HepG2 (cell line): ENCODE measurements at regions not wholly inside any gene's neighbourhood (a gene's known extent, or its start where the extent isn't known, plus 50 kb on each side); places are given as distances from the start of the nearest gene placed in this dataset.

ENCODE experiments used
- ATAC-seq: fragments of 200-7000 bp; cut with Tn5 transposase; 3 replicates; pipeline ENCODE4 v1.9.1; 2020; ENCODE audit warnings: mild to moderate bottlenecking, moderate library complexity
- BruUV-seq: library from RNA; stranded (reverse); fragments of 400-500 nt; replicated peaks from 2 replicates; lab custom pipeline; 2021; lab: Mats Ljungman, UMichigan
- CTCF ChIA-PET: fragments of 300-600 bp; formaldehyde crosslinking; extraction: SDS; loops from one replicate; lab custom pipeline; 2021; ENCODE audit warnings: low total read pairs, inconsistent platforms, low intra/inter-chr PET ratio; lab: Yijun Ruan, JAX
- POLR2A ChIA-PET: fragments of 350-600 bp; sonication (Branson Sonifier 250); formaldehyde crosslinking; loops from one replicate; lab custom pipeline; 2020; ENCODE audit warnings: antibody characterized with exemption, inconsistent platforms; lab: Yijun Ruan, JAX
- DNase-seq: peaks from one replicate; pipeline ENCODE4 v3.0.0-alpha.2; 2015; ENCODE audit warnings: low spot score
- FAIRE-seq: peaks from 3 replicates; lab custom pipeline; 2011; peaks lifted over from hg19 to GRCh38; lab: Jason Lieb, UNC
- H2AFZ ChIP-seq: one replicate; pipeline ENCODE4 v1.6.1; 2011; ENCODE audit warnings: low read length, inconsistent platforms
- H3K27ac ChIP-seq: fragments of 300-600 bp; 3 replicates; pipeline ENCODE4 v1.8.0; 2011; ENCODE audit warnings: mixed run types, mild to moderate bottlenecking, mixed read lengths, low read length, inconsistent platforms; ENCODE audit not compliant: insufficient read depth; ENCODE audit errors: extremely low read length
- H3K27me3 ChIP-seq, 2 experiments: fragments of 200-600 bp in 1 of 2; 2 replicates in 1 of 2; 3 replicates in 1 of 2; pipeline versions ENCODE4 v1.6.0 to v1.8.0; 2011; ENCODE audit warnings: low read length in 2 of 2, mild to moderate bottlenecking in 2 of 2, moderate library complexity in 2 of 2, inconsistent platforms in 1 of 2; ENCODE audit not compliant: insufficient read depth in 2 of 2, control insufficient read depth in 1 of 2
- H3K36me3 ChIP-seq, 2 experiments: fragments of 200-600 bp in 1 of 2; replicated peaks in 1 of 2; 2 replicates in 1 of 2; 3 replicates in 1 of 2; pipeline versions ENCODE4 v1.5.1 to v1.8.0; 2011; ENCODE audit warnings: low read length in 2 of 2, inconsistent platforms in 1 of 2; ENCODE audit not compliant: insufficient read depth in 2 of 2, control insufficient read depth in 1 of 2
- H3K4me1 ChIP-seq: 2 replicates; pipeline ENCODE4 v1.5.1; 2012; ENCODE audit warnings: low read length, inconsistent platforms; ENCODE audit not compliant: insufficient read depth
- H3K4me2 ChIP-seq: 2 replicates; pipeline ENCODE4 v1.6.0; 2011; ENCODE audit warnings: low read depth, low read length, inconsistent platforms
- H3K4me3 ChIP-seq, 3 experiments: fragments of 200-600 bp in 1 of 3; sonication (generic), shearing (Covaris generic) in 1 of 3; replicated peaks in 1 of 3; 2 replicates each; pipeline ENCODE4 v1.5.1; 2011 to 2016; ENCODE audit warnings: low read length in 3 of 3, inconsistent platforms in 2 of 3, low read depth in 2 of 3, mild to moderate bottlenecking in 2 of 3, control low read depth in 1 of 3, mixed read lengths in 1 of 3; ENCODE audit not compliant: insufficient read depth in 1 of 3
- H3K79me2 ChIP-seq: one replicate; pipeline ENCODE4 v1.6.1; 2011; ENCODE audit warnings: low read length, inconsistent platforms; ENCODE audit not compliant: insufficient read depth
- H3K9ac ChIP-seq: 2 replicates; pipeline ENCODE4 v1.6.0; 2011; ENCODE audit warnings: mild to moderate bottlenecking, low read depth, low read length, inconsistent platforms; ENCODE audit not compliant: insufficient read depth
- H3K9me3 ChIP-seq: 2 replicates; pipeline ENCODE4 v1.5.1; 2012; ENCODE audit warnings: mild to moderate bottlenecking, low read length
- H4K20me1 ChIP-seq: 2 replicates; pipeline ENCODE4 v1.6.0; 2011; ENCODE audit warnings: inconsistent platforms, mild to moderate bottlenecking, low read length, moderate library complexity; ENCODE audit not compliant: insufficient read depth
- ARNTL ChIP-seq: sonication (generic); formaldehyde crosslinking; IDR thresholded peaks from 2 replicates; pipeline ENCODE4 v1.4.0; 2020; ENCODE audit warnings: mild to moderate bottlenecking, missing genetic modification reagents
- ATRX ChIP-seq: sonication (generic); formaldehyde crosslinking; IDR thresholded peaks from 2 replicates; pipeline ENCODE4 v1.4.0; 2020; ENCODE audit warnings: missing genetic modification reagents, borderline replicate concordance
- CC2D1A ChIP-seq: sonication (generic); formaldehyde crosslinking; IDR thresholded peaks from 2 replicates; pipeline ENCODE4 v1.8.1; 2023; ENCODE audit warnings: mild to moderate bottlenecking, missing genetic modification reagents
- CHCHD3 ChIP-seq: sonication (generic); formaldehyde crosslinking; IDR thresholded peaks from 2 replicates; pipeline ENCODE4 v1.8.0; 2022; ENCODE audit warnings: mild to moderate bottlenecking, missing genetic modification reagents, moderate library complexity
- CREB1 ChIP-seq, 2 experiments: fragments of 450-650 bp in 1 of 2; IDR thresholded peaks; 2 replicates each; pipeline ENCODE4 v1.6.1; 2016 to 2017; ENCODE audit warnings: control low read depth in 1 of 2, mild to moderate bottlenecking in 1 of 2, missing compliant biosample characterization in 1 of 2, missing genetic modification characterization in 1 of 2
- DPF2 ChIP-seq: sonication (generic); formaldehyde crosslinking; IDR thresholded peaks from 2 replicates; pipeline ENCODE4 v1.4.0; 2020; ENCODE audit warnings: mild to moderate bottlenecking, low read depth, missing genetic modification reagents, borderline replicate concordance
- HOXA3 ChIP-seq: sonication (generic); formaldehyde crosslinking; IDR thresholded peaks from 2 replicates; pipeline ENCODE4 v1.5.0; 2020; ENCODE audit warnings: missing genetic modification reagents
- ISX ChIP-seq: sonication (generic); formaldehyde crosslinking; conservative IDR thresholded peaks from 2 replicates; pipeline ENCODE4 v1.5.0; 2020; ENCODE audit warnings: missing genetic modification reagents
- MIER3 ChIP-seq: IDR thresholded peaks from 2 replicates; pipeline ENCODE4 v1.6.1; 2016; ENCODE audit warnings: missing compliant biosample characterization, borderline replicate concordance
- PHF5A ChIP-seq: IDR thresholded peaks from one replicate; pipeline ENCODE4 v1.6.1; 2018; ENCODE audit warnings: low read depth, missing genetic modification reagents; ENCODE audit not compliant: unreplicated experiment
- ZFP36L2 ChIP-seq: sonication (generic); formaldehyde crosslinking; IDR thresholded peaks from 2 replicates; pipeline ENCODE4 v1.4.0; 2020; ENCODE audit warnings: missing genetic modification reagents
- ZFX ChIP-seq: sonication (generic); formaldehyde crosslinking; IDR thresholded peaks from 2 replicates; pipeline ENCODE4 v1.4.0; 2020; ENCODE audit warnings: mild to moderate bottlenecking, low read depth, missing genetic modification reagents, moderate library complexity
- ZKSCAN5 ChIP-seq: sonication (generic); formaldehyde crosslinking; IDR thresholded peaks from 2 replicates; pipeline ENCODE4 v1.5.1; 2020; ENCODE audit warnings: mild to moderate bottlenecking, missing genetic modification reagents
- ZNF253 ChIP-seq: sonication (generic); formaldehyde crosslinking; IDR thresholded peaks from 2 replicates; pipeline ENCODE4 v1.8.0; 2022; ENCODE audit warnings: mild to moderate bottlenecking, missing genetic modification reagents, borderline replicate concordance
- ZNF282 ChIP-seq: fragments of 450-650 bp; IDR thresholded peaks from 2 replicates; pipeline ENCODE4 v1.6.1; 2018; ENCODE audit not compliant: partially characterized antibody
- ZNF598 ChIP-seq: sonication (generic); formaldehyde crosslinking; IDR thresholded peaks from 2 replicates; pipeline ENCODE4 v1.5.1; 2020; ENCODE audit warnings: mild to moderate bottlenecking, missing genetic modification reagents, borderline replicate concordance
- WGBS: methylation state at CpG from one replicate; pipeline ENCODE4 v1.1.6; 2017; ENCODE audit warnings: low lambda C conversion rate; 5-methylcytosine and 5-hydroxymethylcytosine counted together
- in situ Hi-C: cut with HindIII; loops from 2 replicates; pipeline ENCODE4 v1.10.0; 2017; ENCODE audit warnings: low pct_unique_long_range_greater_than_20kb; ENCODE audit not compliant: extremely low pct_ligation_motif_present
- intact Hi-C: fragments of 100-400 bp; cut with micrococcal nuclease; formaldehyde crosslinking; loops from one replicate; pipeline ENCODE4 v1.10.0; 2022; ENCODE audit not compliant: unreplicated experiment
- TF ChIP-seq, protein P1 (sequence below): sonication (generic); formaldehyde crosslinking; IDR thresholded peaks from 2 replicates; pipeline ENCODE4 v1.4.0; 2020; ENCODE audit warnings: mild to moderate bottlenecking, missing genetic modification reagents
- TF ChIP-seq, protein P2 (sequence below): IDR thresholded peaks from 2 replicates; pipeline ENCODE4 v1.6.1; 2016

DNA sequence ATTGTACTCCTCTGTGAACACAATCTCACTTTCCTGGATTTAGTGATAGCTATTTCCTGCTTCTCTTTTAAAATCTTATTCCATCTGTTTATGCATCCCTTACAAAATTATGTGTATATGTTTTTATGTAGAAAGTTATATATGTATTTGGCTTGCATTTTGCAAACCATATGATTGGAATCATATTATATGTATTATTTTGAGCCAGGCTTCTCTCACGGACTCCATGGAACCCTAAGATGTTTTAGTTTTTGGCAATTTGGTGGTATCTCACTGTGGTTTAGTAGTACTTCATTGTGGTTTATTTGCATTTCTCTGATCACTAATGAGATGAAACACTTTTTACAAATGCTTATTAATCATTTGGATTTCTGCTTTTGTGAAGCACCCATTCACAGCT is 507.3 kb upstream of the KIRREL3 start:
- no peak for TF ChIP-seq ZFP36L2 (CRISPR knock-in tag)
- no peak for TF ChIP-seq CHCHD3
- TF ChIP-seq ZNF282: no peak
- no peak for TF ChIP-seq CC2D1A
- TF ChIP-seq, protein P1, sequence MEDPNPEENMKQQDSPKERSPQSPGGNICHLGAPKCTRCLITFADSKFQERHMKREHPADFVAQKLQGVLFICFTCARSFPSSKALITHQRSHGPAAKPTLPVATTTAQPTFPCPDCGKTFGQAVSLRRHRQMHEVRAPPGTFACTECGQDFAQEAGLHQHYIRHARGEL: no peak
- TF ChIP-seq ARNTL (CRISPR knock-in tag): no peak
- no peak for TF ChIP-seq ATRX (CRISPR knock-in tag)
- no peak for TF ChIP-seq ZNF598 (CRISPR knock-in tag)
- no peak for TF ChIP-seq DPF2 (CRISPR knock-in tag)
- TF ChIP-seq ISX (CRISPR knock-in tag): no peak
- TF ChIP-seq PHF5A (CRISPR knock-in tag): no peak
- TF ChIP-seq, all 625 proteins: peak for 0
- no peak for FAIRE-seq

DNA sequence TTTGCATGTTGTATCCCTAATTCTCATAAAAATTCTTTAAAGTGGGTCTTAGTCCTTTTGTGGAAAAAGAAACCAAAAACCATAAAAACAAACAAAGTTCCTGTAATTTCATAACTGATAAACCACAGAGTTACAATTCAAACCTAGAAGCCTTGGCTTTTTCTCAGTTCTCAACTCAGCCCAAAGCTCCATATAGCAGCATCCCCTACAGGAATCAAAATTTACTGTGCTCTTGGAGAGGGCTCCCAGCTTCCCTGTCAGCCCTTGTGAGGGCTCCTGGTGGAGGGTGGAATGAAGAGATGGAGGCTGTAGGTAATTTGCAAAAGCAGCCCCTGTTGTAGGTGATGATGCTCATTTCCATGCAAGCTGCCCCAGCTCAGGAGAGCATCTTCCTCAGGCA is 506.1 kb upstream of the KIRREL3 start:
- Histone ChIP-seq H3K4me1 (no peaks in the 10 kb centered on the region), H3K9me3 (peaks cover 45% of the 10 kb centered on the region), H4K20me1 (no peaks in the 10 kb centered on the region), H3K27me3 (no peaks in the 10 kb centered on the region), H3K4me2 (no peak overlapping the region), H2AFZ (no peak overlapping the region), H3K27ac (no peak overlapping the region), H3K9ac (no peak overlapping the region), H3K36me3 (no peaks in the 10 kb centered on the region), H3K79me2 (no peaks in the 10 kb centered on the region), H3K4me3 (no peak overlapping the region)
- BruUV-seq: no TSS peak
- DNase-seq (no peak), FAIRE-seq (no peak), ATAC-seq (no peak)
- in situ Hi-C loops (no loop called here), intact Hi-C loops (no loop called here)
- CTCF ChIA-PET: no interaction called here
- POLR2A ChIA-PET: no interaction called here
- no peak for TF ChIP-seq HOXA3 (CRISPR knock-in tag)
- TF ChIP-seq MIER3 (CRISPR knock-in tag): no peak
- TF ChIP-seq, protein P2, sequence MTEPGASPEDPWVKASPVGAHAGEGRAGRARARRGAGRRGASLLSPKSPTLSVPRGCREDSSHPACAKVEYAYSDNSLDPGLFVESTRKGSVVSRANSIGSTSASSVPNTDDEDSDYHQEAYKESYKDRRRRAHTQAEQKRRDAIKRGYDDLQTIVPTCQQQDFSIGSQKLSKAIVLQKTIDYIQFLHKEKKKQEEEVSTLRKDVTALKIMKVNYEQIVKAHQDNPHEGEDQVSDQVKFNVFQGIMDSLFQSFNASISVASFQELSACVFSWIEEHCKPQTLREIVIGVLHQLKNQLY (CRISPR knock-in tag): no peak
- no peak for TF ChIP-seq ZFX (CRISPR knock-in tag)
- no peak for TF ChIP-seq ZNF253 (CRISPR knock-in tag)
- TF ChIP-seq CREB1 (IDR thresholded peaks at IDR 0.05): no peak
- no peak for TF ChIP-seq CREB1 (CRISPR knock-in tag; IDR thresholded peaks at IDR 0.05)
- TF ChIP-seq ZKSCAN5 (CRISPR knock-in tag): no peak

More for the DNA sequence above, 507.3 kb upstream of the KIRREL3 start:
- ChIA-PET POLR2A (no interaction called here), CTCF (no interaction called here)
- in situ Hi-C loops: no loop called here
- Histone ChIP-seq H3K79me2 (no peaks in the 10 kb centered on the region), H3K4me1 (no peaks in the 10 kb centered on the region), H3K27me3 (no peaks in the 10 kb centered on the region), H3K4me2 (no peak overlapping the region), H4K20me1 (no peaks in the 10 kb centered on the region), H3K4me3 (no peak overlapping the region), H3K27ac (no peak overlapping the region), H3K9ac (no peak overlapping the region), H3K9me3 (peaks cover 48% of the 10 kb centered on the region), H2AFZ (no peak overlapping the region), H3K36me3 (no peaks in the 10 kb centered on the region)
- ATAC-seq (no peak), DNase-seq (no peak)
- no TSS peak for BruUV-seq
- intact Hi-C loops: no loop called here
- WGBS: 4% methylated on average over 1 of the region's 1 CpG
